H9 (cell line): ENCODE measurements at regions not wholly inside any gene's neighbourhood (a gene's known extent, or its start where the extent isn't known, plus 50 kb on each side); places are given as distances from the start of the nearest gene placed in this dataset.

Experiments used
- DNase-seq: peaks from one replicate; pipeline ENCODE4 v3.0.0-alpha.2; 2017
- H2AFZ ChIP-seq: one replicate; pipeline ENCODE4 v1.6.1; 2013; ENCODE audit warnings: mild to moderate bottlenecking, low read length, control low read depth, moderate library complexity
- H2AK5ac ChIP-seq: 2 replicates; pipeline ENCODE4 v1.6.1; 2013; ENCODE audit warnings: low read length, control low read depth, mixed read lengths; ENCODE audit not compliant: insufficient read length
- H2BK120ac ChIP-seq: one replicate; pipeline ENCODE4 v1.6.1; 2013; ENCODE audit warnings: low read depth, mild to moderate bottlenecking, low read length, control low read depth, inconsistent platforms; ENCODE audit not compliant: poor library complexity, severe bottlenecking
- H2BK12ac ChIP-seq: 2 replicates; pipeline ENCODE4 v1.6.1; 2013; ENCODE audit warnings: low read length, control low read depth, mixed read lengths, low read depth; ENCODE audit not compliant: insufficient read length
- H2BK15ac ChIP-seq: 2 replicates; pipeline ENCODE4 v1.6.1; 2013; ENCODE audit warnings: low read depth, low read length, control low read depth
- H2BK20ac ChIP-seq: one replicate; pipeline ENCODE4 v1.6.1; 2013; ENCODE audit warnings: low read depth, mild to moderate bottlenecking, low read length, control low read depth, inconsistent platforms; ENCODE audit not compliant: poor library complexity, severe bottlenecking
- H2BK5ac ChIP-seq: 2 replicates; pipeline ENCODE4 v1.6.1; 2013; ENCODE audit warnings: low read length, control low read depth, mixed read lengths; ENCODE audit not compliant: insufficient read length
- H3K14ac ChIP-seq: 2 replicates; pipeline ENCODE4 v1.6.1; 2013; ENCODE audit warnings: low read length, control low read depth; ENCODE audit not compliant: insufficient read depth
- H3K18ac ChIP-seq: 2 replicates; pipeline ENCODE4 v1.6.1; 2013; ENCODE audit warnings: low read depth, mild to moderate bottlenecking, mixed read lengths, low read length, control low read depth; ENCODE audit not compliant: insufficient read length
- H3K23ac ChIP-seq: 2 replicates; pipeline ENCODE4 v1.6.1; 2013; ENCODE audit warnings: low read length, control low read depth, mixed read lengths, low read depth; ENCODE audit not compliant: insufficient read length
- H3K23me2 ChIP-seq: 2 replicates; pipeline ENCODE4 v1.6.1; 2013; ENCODE audit warnings: low read depth, mild to moderate bottlenecking, mixed read lengths, low read length, control low read depth; ENCODE audit not compliant: insufficient read length, poor library complexity, severe bottlenecking
- H3K27ac ChIP-seq: 2 replicates; pipeline ENCODE4 v1.5.1; 2013; ENCODE audit warnings: low read length, control low read depth, mixed read lengths, low read depth; ENCODE audit not compliant: insufficient read length
- H3K27me3 ChIP-seq: 2 replicates; pipeline ENCODE4 v1.6.1; 2013; ENCODE audit warnings: low read length, control low read depth, inconsistent platforms; ENCODE audit not compliant: insufficient read depth
- H3K4ac ChIP-seq: 2 replicates; pipeline ENCODE4 v1.6.1; 2013; ENCODE audit warnings: low read depth, mild to moderate bottlenecking, control low read depth, inconsistent platforms, low read length, moderate library complexity
- H3K4me1 ChIP-seq: 2 replicates; pipeline ENCODE4 v1.6.1; 2013; ENCODE audit warnings: low read length, control low read depth, inconsistent platforms; ENCODE audit not compliant: insufficient read depth
- H3K4me2 ChIP-seq: 2 replicates; pipeline ENCODE4 v1.6.1; 2013; ENCODE audit warnings: low read length, control low read depth, mixed read lengths; ENCODE audit not compliant: insufficient read length, insufficient read depth
- H3K56ac ChIP-seq: 2 replicates; pipeline ENCODE4 v1.6.1; 2013; ENCODE audit warnings: low read depth, mild to moderate bottlenecking, mixed read lengths, low read length, control low read depth; ENCODE audit not compliant: insufficient read length
- H3K79me1 ChIP-seq: 2 replicates; pipeline ENCODE4 v1.6.1; 2013; ENCODE audit warnings: low read depth, mild to moderate bottlenecking, moderate library complexity, low read length, control low read depth, inconsistent platforms; ENCODE audit not compliant: insufficient read depth, poor library complexity, severe bottlenecking
- H3K79me2 ChIP-seq: 2 replicates; pipeline ENCODE4 v1.6.1; 2013; ENCODE audit warnings: low read length, control low read depth, inconsistent platforms; ENCODE audit not compliant: insufficient read depth
- H3K9ac ChIP-seq: 2 replicates; pipeline ENCODE4 v1.6.1; 2013; ENCODE audit warnings: low read length, control low read depth, mixed read lengths; ENCODE audit not compliant: insufficient read length; ENCODE audit errors: extremely low read depth
- H3K9me3 ChIP-seq: one replicate; pipeline ENCODE4 v1.6.1; 2013; ENCODE audit warnings: low read depth, low read length, inconsistent platforms; ENCODE audit not compliant: control insufficient read depth
- H3T11ph ChIP-seq: one replicate; pipeline ENCODE4 v1.6.1; 2013; ENCODE audit warnings: mild to moderate bottlenecking, low read length, control low read depth, inconsistent platforms
- H4K20me1 ChIP-seq: one replicate; pipeline ENCODE4 v1.6.1; 2013; ENCODE audit not compliant: control insufficient read depth, insufficient read length, insufficient read depth
- H4K5ac ChIP-seq: 2 replicates; pipeline ENCODE4 v1.6.1; 2013; ENCODE audit warnings: low read depth, mild to moderate bottlenecking, mixed read lengths, low read length, control low read depth; ENCODE audit not compliant: insufficient read length
- H4K8ac ChIP-seq: replicated peaks from 2 replicates; pipeline ENCODE4 v1.6.1; 2013; ENCODE audit warnings: low read length, control low read depth, mixed read lengths, low read depth; ENCODE audit not compliant: insufficient read length
- H4K91ac ChIP-seq: 2 replicates; pipeline ENCODE4 v1.6.1; 2013; ENCODE audit warnings: low read depth, mild to moderate bottlenecking, moderate library complexity, mixed read lengths, low read length, control low read depth; ENCODE audit not compliant: insufficient read length
- H3K27ac Mint-ChIP-seq, 3 experiments: 2 replicates in 2 of 3; 3 replicates in 1 of 3; pipeline ENCODE4 v1.8.0; 2020 to 2021; ENCODE audit warnings: mixed read lengths in 3 of 3, mild to moderate bottlenecking in 1 of 3, moderate library complexity in 1 of 3
- H3K27me3 Mint-ChIP-seq: 2 replicates; pipeline ENCODE4 v1.8.0; 2021; ENCODE audit warnings: low read depth, mild to moderate bottlenecking, moderate library complexity, mixed read lengths
- H3K36me3 Mint-ChIP-seq, 3 experiments: 2 replicates in 2 of 3; 3 replicates in 1 of 3; pipeline ENCODE4 v1.8.0; 2020 to 2021; ENCODE audit warnings: low read depth in 3 of 3, mixed read lengths in 3 of 3; ENCODE audit not compliant: insufficient read depth in 1 of 3
- H3K4me1 Mint-ChIP-seq, 2 experiments: 2 replicates each; pipeline ENCODE4 v1.8.0; 2020; ENCODE audit warnings: mixed read lengths in 2 of 2
- H3K4me3 Mint-ChIP-seq, 2 experiments: 2 replicates in 1 of 2; 3 replicates in 1 of 2; pipeline ENCODE4 v1.8.0; 2020 to 2021; ENCODE audit warnings: mild to moderate bottlenecking in 2 of 2, mixed read lengths in 2 of 2, moderate library complexity in 1 of 2
- H3K9me3 Mint-ChIP-seq, 2 experiments: 2 replicates in 1 of 2; 3 replicates in 1 of 2; pipeline ENCODE4 v1.8.0; 2020; ENCODE audit warnings: mild to moderate bottlenecking in 2 of 2, mixed read lengths in 2 of 2, moderate library complexity in 1 of 2
- WGBS: extraction: QIAGEN DNeasy Blood & Tissue Kit; methylation state at CpG from one replicate; pipeline ENCODE4 v1.1.7; 2013; ENCODE audit warnings: missing lambda C conversion rate, low lambda C conversion rate, mixed read lengths; ENCODE audit not compliant: insufficient read length; ENCODE audit errors: extremely low coverage; 5-methylcytosine and 5-hydroxymethylcytosine counted together
- TF ChIP-seq, protein P1 (sequence below): fragments of 200-600 bp; sonication (generic); conservative IDR thresholded peaks from 3 replicates; pipeline ENCODE4 v1.8.0; 2021; ENCODE audit warnings: antibody characterized with exemption, mild to moderate bottlenecking

- Histone ChIP-seq H3K79me1 (no peaks in the 10 kb centered on the region), H3K56ac (no peak overlapping the region), H2BK15ac (no peak overlapping the region), H3K27ac (no peak overlapping the region), H3K23ac (no peak overlapping the region), H3K23me2 (no peaks in the 10 kb centered on the region), H3K18ac (no peak overlapping the region), H3K4ac (no peak overlapping the region), H3K9ac (no peak overlapping the region), H3K27me3 (no peaks in the 10 kb centered on the region), H3K4me2 (no peak overlapping the region), H4K20me1 (no peaks in the 10 kb centered on the region), H2BK5ac (no peak overlapping the region), H3K79me2 (no peaks in the 10 kb centered on the region), H3K4me1 (no peaks in the 10 kb centered on the region), H2BK120ac (no peak overlapping the region), H3T11ph (no peak overlapping the region), H2AFZ (no peak overlapping the region), H2BK12ac (no peak overlapping the region), H3K9me3 (no peaks in the 10 kb centered on the region), H4K91ac (no peak overlapping the region), H4K5ac (no peak overlapping the region), H2BK20ac (no peak overlapping the region), H2AK5ac (no peak overlapping the region), H3K14ac (no peak overlapping the region), H4K8ac (no peak overlapping the region)
- TF ChIP-seq, protein P1, sequence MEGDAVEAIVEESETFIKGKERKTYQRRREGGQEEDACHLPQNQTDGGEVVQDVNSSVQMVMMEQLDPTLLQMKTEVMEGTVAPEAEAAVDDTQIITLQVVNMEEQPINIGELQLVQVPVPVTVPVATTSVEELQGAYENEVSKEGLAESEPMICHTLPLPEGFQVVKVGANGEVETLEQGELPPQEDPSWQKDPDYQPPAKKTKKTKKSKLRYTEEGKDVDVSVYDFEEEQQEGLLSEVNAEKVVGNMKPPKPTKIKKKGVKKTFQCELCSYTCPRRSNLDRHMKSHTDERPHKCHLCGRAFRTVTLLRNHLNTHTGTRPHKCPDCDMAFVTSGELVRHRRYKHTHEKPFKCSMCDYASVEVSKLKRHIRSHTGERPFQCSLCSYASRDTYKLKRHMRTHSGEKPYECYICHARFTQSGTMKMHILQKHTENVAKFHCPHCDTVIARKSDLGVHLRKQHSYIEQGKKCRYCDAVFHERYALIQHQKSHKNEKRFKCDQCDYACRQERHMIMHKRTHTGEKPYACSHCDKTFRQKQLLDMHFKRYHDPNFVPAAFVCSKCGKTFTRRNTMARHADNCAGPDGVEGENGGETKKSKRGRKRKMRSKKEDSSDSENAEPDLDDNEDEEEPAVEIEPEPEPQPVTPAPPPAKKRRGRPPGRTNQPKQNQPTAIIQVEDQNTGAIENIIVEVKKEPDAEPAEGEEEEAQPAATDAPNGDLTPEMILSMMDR = no peak
- no peak for DNase-seq
- WGBS = no CpG with 5 or more reads among the region's 7 CpGs
- no peaks in the 10 kb centered on the region for H3K4me1 Mint-ChIP-seq
- H3K27ac Mint-ChIP-seq = no peak overlapping the region
- H3K9me3 Mint-ChIP-seq = peaks cover 0 to 3% of the 10 kb centered on the region in 2 experiments; a peak in 1 of 5 replicates
- H3K27me3 Mint-ChIP-seq = no peaks in the 10 kb centered on the region
- no peaks in the 10 kb centered on the region for H3K36me3 Mint-ChIP-seq
- no peak overlapping the region for H3K4me3 Mint-ChIP-seq
These were observed 1090.6 kb downstream of the GALC start for GRCh38 chr14:86902176-86902950.
